ENCODE measurements at regions not wholly inside any gene's neighbourhood (a gene's known extent, or its start where the extent isn't known, plus 50 kb on each side); places are given as distances from the start of the nearest gene placed in this dataset.

GRCh38 chr6:40946738-40947301 is 92.2 kb downstream of the UNC5CL start:
- DNase-seq (ENCODE audit: low read depth in 2 of 2): no peak

- DNase-seq (ENCODE audit: low read depth in 2 of 2): peak; percentile 36 to 89
These were observed 101.5 kb downstream of the UNC5CL start for GRCh38 chr6:40937491-40937890.

- DNase-seq (ENCODE audit: low read depth in 2 of 2): peak in 1 of 2 donors; percentile 76
These were observed 102.2 kb downstream of the UNC5CL start for GRCh38 chr6:40936818-40937251.

GRCh38 chr6:40933864-40934263 is 105.2 kb downstream of the UNC5CL start:
- DNase-seq (ENCODE audit: low read depth in 2 of 2): no peak

DNA sequence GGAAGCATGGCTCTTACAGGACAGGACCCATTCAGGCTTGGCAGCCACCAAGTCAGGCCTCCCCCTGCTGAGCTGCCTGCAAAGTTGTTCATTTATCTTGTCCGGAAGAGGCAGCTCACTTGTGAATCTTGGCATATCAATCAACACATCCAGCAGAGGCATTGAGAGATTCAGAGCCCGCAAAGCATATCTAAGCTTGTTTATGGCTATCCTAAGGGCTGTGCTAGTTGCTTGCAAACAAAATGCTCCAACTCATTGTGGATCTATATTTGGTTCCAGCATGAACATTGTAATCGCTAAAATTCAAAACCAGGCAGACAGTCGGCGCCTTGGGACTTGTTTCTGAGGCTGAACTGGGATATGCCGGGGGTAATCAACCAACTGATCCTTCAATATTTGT is 106.1 kb downstream of the UNC5CL start:
- DNase-seq (ENCODE audit: low read depth in 2 of 2): no peak

- peak in 1 of 2 donors; percentile 12 for DNase-seq (ENCODE audit: low read depth in 2 of 2)
These were observed 106.7 kb downstream of the UNC5CL start for GRCh38 chr6:40932366-40932765.

DNA sequence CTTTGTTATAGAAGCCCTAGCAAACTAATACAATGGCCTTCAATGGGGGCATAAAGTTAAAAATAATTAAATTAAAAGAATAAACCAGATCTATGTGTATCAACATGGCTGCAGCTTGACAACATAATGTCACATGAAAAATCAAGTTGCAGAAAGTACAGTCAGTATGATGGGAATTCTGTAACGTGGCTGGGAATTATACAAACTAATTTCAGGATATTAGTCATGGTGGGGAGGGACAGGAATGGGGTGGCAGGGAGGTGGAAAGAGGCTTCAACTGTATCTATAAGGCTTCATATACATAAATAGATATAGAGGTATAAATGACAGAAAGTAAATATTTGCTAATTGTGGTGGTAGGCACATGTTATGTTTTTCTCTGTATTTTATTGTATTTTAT is 107.1 kb downstream of the UNC5CL start:
- peak in 1 of 2 donors; percentile 62 for DNase-seq (ENCODE audit: low read depth in 2 of 2)

- no peak for DNase-seq (ENCODE audit: low read depth in 2 of 2)
These were observed 108.5 kb downstream of the UNC5CL start for GRCh38 chr6:40930555-40930954.

GRCh38 chr6:40930045-40930444 is 109.0 kb downstream of the UNC5CL start:
- no peak for DNase-seq (ENCODE audit: low read depth in 2 of 2)

- no peak for DNase-seq (ENCODE audit: low read depth in 2 of 2)
These were observed 109.8 kb downstream of the UNC5CL start for GRCh38 chr6:40929176-40929575.

GRCh38 chr6:40928763-40929162 is 110.3 kb downstream of the UNC5CL start:
- DNase-seq (ENCODE audit: low read depth in 2 of 2): no peak

DNA sequence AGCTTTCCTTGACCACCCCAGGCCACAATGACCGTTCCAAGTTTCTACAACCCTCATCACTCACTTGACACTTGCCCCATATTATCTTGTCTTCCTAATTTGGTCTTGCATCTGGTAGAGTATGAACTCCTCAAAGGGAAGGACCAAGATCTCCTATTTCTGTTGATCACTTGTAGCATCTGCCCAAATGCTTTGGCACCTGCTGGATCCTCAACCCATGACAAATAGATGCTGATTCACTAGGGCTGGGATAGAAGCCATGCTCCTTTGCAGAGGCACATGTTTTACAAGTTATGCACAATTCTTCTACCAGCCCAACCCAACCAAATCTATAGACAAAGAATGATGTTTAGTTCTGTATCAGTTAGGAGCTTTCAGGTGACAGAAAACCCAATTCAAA is 110.7 kb downstream of the UNC5CL start:
- no peak for DNase-seq (ENCODE audit: low read depth in 2 of 2)

- no peak for DNase-seq (ENCODE audit: low read depth in 2 of 2)
These were observed 113.7 kb downstream of the UNC5CL start for GRCh38 chr6:40925341-40925740.

GRCh38 chr6:40924839-40925238 is 114.2 kb downstream of the UNC5CL start:
- DNase-seq (ENCODE audit: low read depth in 2 of 2): no peak

- DNase-seq (ENCODE audit: low read depth in 2 of 2): no peak
These were observed 115.1 kb downstream of the UNC5CL start for GRCh38 chr6:40923880-40924279.

DNA sequence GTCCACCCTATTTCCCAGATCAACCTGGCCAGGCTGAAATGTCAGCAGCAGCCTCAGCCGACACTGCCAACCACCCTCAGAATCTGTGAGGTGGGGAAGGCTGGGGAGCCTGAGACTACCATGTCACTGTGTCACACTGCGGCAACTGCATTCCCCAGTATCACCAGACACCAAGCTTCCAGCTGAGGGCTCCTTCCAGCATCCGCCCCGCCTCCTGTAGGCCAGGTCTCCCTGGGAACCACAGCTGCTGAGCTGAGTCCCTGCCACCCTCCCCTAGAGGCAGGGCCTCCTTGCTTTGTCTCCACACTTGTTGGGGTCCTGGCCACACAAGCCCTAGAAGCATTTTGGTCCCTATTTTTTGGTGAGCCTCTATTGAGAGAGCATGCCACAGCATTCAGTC is 115.7 kb downstream of the UNC5CL start:
- DNase-seq (ENCODE audit: low read depth in 2 of 2): no peak

DNA sequence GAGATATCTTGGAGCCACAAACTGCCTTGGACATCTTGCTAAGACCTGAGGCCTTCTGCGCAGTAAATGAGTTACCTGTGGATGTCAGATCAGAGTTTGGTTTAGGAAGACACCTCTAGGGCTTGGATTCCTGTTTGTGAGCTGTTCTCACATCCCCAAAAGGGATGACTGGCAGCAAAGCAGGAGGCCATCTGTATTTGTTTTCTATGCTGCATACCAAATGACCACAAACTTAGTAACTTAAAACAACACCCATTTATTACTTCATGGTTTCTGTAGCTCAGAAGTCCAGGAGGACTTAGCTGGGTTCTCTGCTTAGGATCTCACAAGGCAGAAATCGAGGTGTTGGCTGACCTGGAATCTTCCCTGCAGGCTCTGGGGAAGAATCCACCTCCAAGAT is 116.7 kb downstream of the UNC5CL start:
- DNase-seq (ENCODE audit: low read depth in 2 of 2): no peak

DNA sequence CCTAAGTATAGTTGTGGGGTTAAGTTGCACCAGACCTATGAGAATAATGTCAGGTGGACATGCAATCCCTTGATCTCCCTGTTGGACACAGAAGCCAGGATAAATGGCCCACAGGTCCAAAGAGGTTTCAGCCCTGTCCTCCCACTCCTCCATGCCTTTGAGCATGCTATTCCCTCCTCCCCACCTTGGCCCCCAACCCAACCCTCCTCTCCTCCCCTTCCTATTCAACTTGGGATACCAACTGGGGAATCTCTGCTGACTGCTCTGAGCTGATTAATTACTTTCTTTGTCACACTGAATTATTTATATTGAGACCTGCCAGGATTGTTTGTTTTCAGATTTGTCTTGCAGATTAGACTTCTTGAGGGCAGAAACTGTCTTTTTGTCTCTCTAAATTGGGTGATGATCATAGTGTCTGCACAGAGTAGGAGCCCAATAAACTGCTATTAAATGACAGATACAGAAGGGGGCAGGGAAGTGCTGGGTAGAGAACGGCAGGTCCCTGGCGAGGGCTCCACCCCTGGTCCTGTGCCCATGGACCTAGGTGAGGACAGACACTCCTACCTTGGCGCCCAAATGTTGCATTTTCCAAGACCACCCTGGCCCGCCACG is 120.9 kb downstream of the UNC5CL start:
- no peak for DNase-seq (ENCODE audit: low read depth in 2 of 2)

DNA sequence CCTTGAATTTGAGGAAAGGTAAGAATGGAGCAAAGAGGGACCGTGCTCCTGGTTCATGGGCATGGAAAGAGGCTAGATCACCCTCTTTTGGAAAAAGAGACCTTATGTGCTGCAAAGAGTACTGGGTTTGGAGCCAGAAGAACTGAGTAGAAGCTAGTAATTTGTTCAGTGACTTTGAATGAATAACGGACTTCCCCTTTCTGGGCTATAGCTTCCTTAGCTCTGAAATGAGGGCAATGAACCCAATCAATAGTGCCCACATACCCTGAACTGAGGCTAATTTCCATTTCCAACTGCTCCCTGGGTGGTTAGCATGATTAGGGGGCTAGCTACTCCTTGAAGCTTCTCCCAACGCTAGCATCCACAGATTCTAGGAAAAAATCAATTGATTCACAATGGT is 121.4 kb downstream of the UNC5CL start:
- DNase-seq (ENCODE audit: low read depth in 2 of 2): no peak

DNA sequence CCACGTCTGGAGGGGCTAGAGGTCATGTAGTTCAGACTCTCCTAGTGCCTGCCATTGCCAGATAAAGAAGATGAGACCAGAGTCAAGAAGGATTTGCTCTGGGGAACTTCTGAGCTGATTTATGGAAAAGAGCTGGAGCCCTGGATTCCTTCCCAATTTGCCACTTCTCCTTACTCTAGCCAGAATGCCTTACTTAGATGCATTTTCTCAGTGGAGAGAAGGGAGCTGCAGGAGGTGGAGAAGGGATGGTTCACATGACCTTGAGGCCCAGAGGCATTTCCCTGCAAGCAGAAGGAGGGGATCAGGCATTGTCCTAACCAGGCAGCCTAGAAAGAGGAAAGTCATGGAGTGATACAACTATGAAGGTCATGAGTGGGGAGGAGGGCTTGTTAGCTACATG is 122.2 kb downstream of the UNC5CL start:
- no peak for DNase-seq (ENCODE audit: low read depth in 2 of 2)

DNA sequence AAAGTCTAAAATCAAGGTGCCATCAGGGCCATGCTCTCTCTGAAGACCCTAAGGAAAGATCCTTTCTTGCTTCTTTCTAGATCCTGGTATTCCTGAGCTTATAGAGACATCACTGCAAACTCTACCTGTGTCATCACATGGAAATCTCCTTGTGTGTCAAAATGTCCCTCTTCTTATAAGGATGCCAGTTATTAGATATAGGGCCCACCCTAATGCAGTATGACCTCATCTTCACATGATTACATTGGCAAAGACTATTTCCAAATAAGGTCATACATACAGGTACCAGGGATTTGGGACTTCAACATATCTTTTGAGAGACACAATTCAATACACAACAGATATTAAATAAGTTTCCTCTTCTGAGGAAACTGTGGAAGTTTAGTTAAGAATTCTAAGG is 123.9 kb downstream of the UNC5CL start:
- no peak for DNase-seq (ENCODE audit: low read depth in 2 of 2)

- DNase-seq (ENCODE audit: low read depth in 2 of 2): no peak
These were observed 125.0 kb downstream of the UNC5CL start for GRCh38 chr6:40914005-40914404.

GRCh38 chr6:40912158-40912946 is 126.7 kb downstream of the UNC5CL start:
- DNase-seq (ENCODE audit: low read depth in 2 of 2): peak; percentile 20 to 66
